ENCODE measurements at regions not wholly inside any gene's neighbourhood (a gene's known extent, or its start where the extent isn't known, plus 50 kb on each side); places are given as distances from the start of the nearest gene placed in this dataset.
"Not testable (repeated sequence)": the region's sequence is repeated elsewhere in the genome, so short reads cannot be mapped to it uniquely, and the experiment has no call there.

DNA sequence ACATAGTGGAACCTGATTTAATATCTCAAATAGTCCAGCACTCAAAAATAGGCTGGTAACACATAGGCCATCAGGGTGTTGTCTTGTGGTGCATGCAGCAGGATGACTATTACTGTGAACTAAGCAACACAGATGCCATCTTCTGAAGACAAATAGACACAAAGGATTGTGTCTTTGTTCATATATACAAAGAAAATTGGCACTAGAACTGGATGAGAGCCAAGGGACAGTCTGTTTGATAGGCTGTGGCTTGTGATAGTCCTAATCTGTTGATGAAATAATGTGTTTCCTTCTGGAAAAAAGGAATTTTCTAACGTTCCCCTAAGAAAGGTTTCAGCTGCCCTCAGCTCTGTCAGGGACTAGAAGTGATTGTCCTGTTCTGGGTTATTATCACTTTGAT, 129.8 kb downstream of the TPBG start:
- peaks cover 0 to 7% (median 2%) of the 10 kb centered on the region in 4 donors for H3K9me3 ChIP-seq
- no peaks in the 10 kb centered on the region for H3K4me1 ChIP-seq
- no peak overlapping the region for H3K4me3 ChIP-seq
- H3K27ac ChIP-seq, result no peak overlapping the region
- TF ChIP-seq CTCF (IDR thresholded peaks at IDR 0.05) (no peak), EP300 (IDR thresholded peaks at IDR 0.05) (no peak), POLR2AphosphoS5 (IDR thresholded peaks at IDR 0.05) (no peak), POLR2A (IDR thresholded peaks at IDR 0.05) (no peak)
- WGBS, 5 donors, result 14 to 41% (median 33%) methylated on average over 1 of the region's 1 CpG
- DNase-seq, result no peak
- intact Hi-C loops (cut with DNase I; ENCODE audit: low total_unique reads), result no loop called here
- no peaks in the 10 kb centered on the region for H3K27me3 ChIP-seq
- no peaks in the 10 kb centered on the region for H3K36me3 ChIP-seq

- TF ChIP-seq CTCF (IDR thresholded peaks at IDR 0.05) (no peak), EP300 (IDR thresholded peaks at IDR 0.05) (no peak), POLR2A (IDR thresholded peaks at IDR 0.05) (no peak), POLR2AphosphoS5 (IDR thresholded peaks at IDR 0.05) (no peak)
- Histone ChIP-seq H3K9me3 (peaks cover 0 to 3% (median 1%) of the 10 kb centered on the region in 4 donors), H3K36me3 (no peaks in the 10 kb centered on the region), H3K4me3 (no peak overlapping the region), H3K27me3 (no peaks in the 10 kb centered on the region), H3K4me1 (no peaks in the 10 kb centered on the region), H3K27ac (no peak overlapping the region)
- no peak for DNase-seq
- intact Hi-C loops (cut with DNase I; ENCODE audit: low total_unique reads), result no loop called here
Measured at GRCh38 chr6:82494367-82494766, 130.8 kb downstream of the TPBG start.

DNA sequence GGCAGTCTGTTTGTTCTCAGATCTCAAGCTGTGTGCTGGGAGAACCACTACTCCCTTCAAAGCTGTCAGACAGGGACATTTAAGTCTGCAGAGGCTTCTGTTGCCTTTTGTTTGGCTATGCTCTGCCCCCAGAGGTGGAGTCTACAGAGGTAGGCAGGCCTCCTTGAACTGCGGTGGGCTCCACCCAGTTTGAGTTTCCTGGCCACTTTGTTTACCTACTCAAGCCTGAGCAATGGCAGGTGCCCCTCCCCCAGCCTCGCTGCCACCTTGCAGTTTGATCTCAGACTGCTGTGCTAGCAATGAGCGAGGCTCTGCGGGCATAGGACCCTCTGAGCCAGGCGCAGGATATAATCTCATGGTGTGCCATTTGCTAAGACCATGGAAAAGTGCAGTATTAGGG, 138.3 kb downstream of the TPBG start:
- H3K27ac ChIP-seq; intact Hi-C loops (cut with DNase I; ENCODE audit: low total_unique reads); DNase-seq; H3K36me3 ChIP-seq; H3K4me3 ChIP-seq; H3K27me3 ChIP-seq; H3K4me1 ChIP-seq; H3K9me3 ChIP-seq: not testable (repeated sequence)
- WGBS, 5 donors, result 67 to 88% (median 82%) methylated on average over 5 of the region's 5 CpGs

- Histone ChIP-seq H3K4me3 (no peak overlapping the region), H3K27me3 (no peaks in the 10 kb centered on the region), H3K9me3 (peaks cover 0 to 6% (median 3%) of the 10 kb centered on the region in 4 donors), H3K4me1 (no peaks in the 10 kb centered on the region), H3K27ac (no peak overlapping the region), H3K36me3 (no peaks in the 10 kb centered on the region)
- WGBS, 5 donors, result 58 to 81% (median 71%) methylated on average over 1 of the region's 1 CpG
- intact Hi-C loops (cut with DNase I; ENCODE audit: low total_unique reads), result no loop called here
- DNase-seq, result no peak
- no peak for TF ChIP-seq POLR2AphosphoS5 (IDR thresholded peaks at IDR 0.05)
Measured at GRCh38 chr6:82506526-82506925, 142.9 kb downstream of the TPBG start.

DNA sequence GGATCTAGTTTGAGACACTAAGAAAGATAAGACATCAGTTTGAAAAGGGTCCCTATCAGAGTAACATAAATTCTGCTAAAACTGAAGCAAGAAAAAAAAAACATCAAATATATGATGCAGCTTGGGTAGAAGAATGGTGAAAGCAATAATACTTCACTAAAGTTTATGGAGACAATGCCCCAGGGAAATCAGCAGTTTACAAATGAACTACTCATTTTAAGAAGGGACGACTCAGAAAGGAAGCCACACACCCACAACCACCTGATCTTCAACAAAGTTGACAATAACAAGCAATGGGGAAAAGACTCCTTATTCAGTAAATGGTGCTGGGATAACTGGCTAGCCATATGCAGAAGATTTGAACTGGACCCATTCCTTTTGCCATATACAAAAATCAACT, 143.5 kb downstream of the TPBG start:
- no peak for DNase-seq
- no peak overlapping the region for H3K27ac ChIP-seq
- no peak for TF ChIP-seq POLR2AphosphoS5 (IDR thresholded peaks at IDR 0.05)
- TF ChIP-seq POLR2A (IDR thresholded peaks at IDR 0.05), result no peak
- TF ChIP-seq CTCF (IDR thresholded peaks at IDR 0.05), result no peak
- TF ChIP-seq EP300 (IDR thresholded peaks at IDR 0.05), result no peak
- H3K27me3 ChIP-seq, result no peaks in the 10 kb centered on the region
- 32 to 64% (median 57%) methylated on average over 1 of the region's 1 CpG for WGBS, 5 donors
- H3K4me3 ChIP-seq, result no peak overlapping the region
- H3K9me3 ChIP-seq, result peaks cover 0 to under 1% (median 0%) of the 10 kb centered on the region in 4 donors
- intact Hi-C loops (cut with DNase I; ENCODE audit: low total_unique reads), result no loop called here
- H3K36me3 ChIP-seq, result no peaks in the 10 kb centered on the region
- no peaks in the 10 kb centered on the region for H3K4me1 ChIP-seq
